HEK293 (cell line): ENCODE measurements at regions not wholly inside any gene's neighbourhood (a gene's known extent, or its start where the extent isn't known, plus 50 kb on each side); places are given as distances from the start of the nearest gene placed in this dataset.

Source experiments
- CTCF ChIA-PET: fragments of 350-600 bp; formaldehyde crosslinking; extraction: SDS; loops from one replicate; lab custom pipeline; 2021; ENCODE audit warnings: antibody characterized with exemption; lab: Yijun Ruan, JAX
- POLR2A ChIA-PET: fragments of 300-600 bp; formaldehyde crosslinking; extraction: SDS; loops from one replicate; lab custom pipeline; 2020; ENCODE audit warnings: antibody characterized with exemption, inconsistent platforms; lab: Yijun Ruan, JAX
- H3K27ac ChIP-seq: fragments of 200-500 bp; sonication (Bioruptor generic); 2 replicates; pipeline ENCODE4 v1.5.1; 2014; ENCODE audit warnings: low read depth, low read length, control low read depth, inconsistent platforms; ENCODE audit errors: extremely low read depth
- H3K36me3 ChIP-seq, 2 experiments: fragments of 200-500 bp in 1 of 2; sonication (Bioruptor generic) in 1 of 2; 1 replicate in 1 of 2; 2 replicates in 1 of 2; pipeline ENCODE4 v1.5.1; 2014 to 2017; ENCODE audit warnings: inconsistent platforms in 2 of 2, low read length in 2 of 2; ENCODE audit not compliant: control insufficient read depth in 2 of 2, insufficient read depth in 1 of 2
- H3K4me1 ChIP-seq: fragments of 200-500 bp; sonication (Bioruptor generic); 2 replicates; pipeline ENCODE4 v1.5.1; 2014; ENCODE audit warnings: mild to moderate bottlenecking, low read length, inconsistent platforms; ENCODE audit not compliant: control insufficient read depth, insufficient read depth
- H3K4me3 ChIP-seq: 2 replicates; pipeline ENCODE4 v1.5.1; 2011; ENCODE audit warnings: low read depth, mild to moderate bottlenecking, control low read depth, low read length, moderate library complexity
- H3K9me3 ChIP-seq: fragments of 200-500 bp; sonication (Bioruptor generic); 2 replicates; pipeline ENCODE4 v1.5.1; 2014; ENCODE audit warnings: low read depth, low read length, inconsistent platforms; ENCODE audit not compliant: control insufficient read depth, insufficient read depth
- BCL6B ChIP-seq: fragments of 450-650 bp; formaldehyde crosslinking; IDR thresholded peaks from 2 replicates; pipeline ENCODE4 v1.5.1; 2017; ENCODE audit warnings: missing biosample characterization, missing genetic modification characterization
- HOXA7 ChIP-seq: sonication (generic); formaldehyde crosslinking; IDR thresholded peaks from 2 replicates; pipeline ENCODE4 v1.8.1; 2022; ENCODE audit warnings: missing genetic modification reagents, borderline replicate concordance
- KLF7 ChIP-seq: fragments of 450-650 bp; formaldehyde crosslinking; IDR thresholded peaks from 2 replicates; pipeline ENCODE4 v1.5.1; 2016; ENCODE audit warnings: missing biosample characterization, missing genetic modification characterization, borderline replicate concordance
- KLF9 ChIP-seq: fragments of 450-650 bp; formaldehyde crosslinking; IDR thresholded peaks from 2 replicates; pipeline ENCODE4 v1.5.1; 2016; ENCODE audit warnings: missing biosample characterization, missing genetic modification characterization, low read depth
- MEIS1 ChIP-seq: sonication (generic); formaldehyde crosslinking; IDR thresholded peaks from 2 replicates; pipeline ENCODE4 v1.8.1; 2022; ENCODE audit warnings: missing genetic modification reagents, mild to moderate bottlenecking, borderline replicate concordance
- PATZ1 ChIP-seq: fragments of 450-650 bp; formaldehyde crosslinking; IDR thresholded peaks from 2 replicates; pipeline ENCODE4 v1.5.1; 2016; ENCODE audit warnings: missing biosample characterization, missing genetic modification characterization
- PRDM1 ChIP-seq: fragments of 450-650 bp; formaldehyde crosslinking; IDR thresholded peaks from 2 replicates; pipeline ENCODE4; 2016; ENCODE audit warnings: missing biosample characterization, missing genetic modification characterization
- PRDM2 ChIP-seq: fragments of 450-650 bp; formaldehyde crosslinking; IDR thresholded peaks from 2 replicates; pipeline ENCODE4 v1.5.1; 2016; ENCODE audit warnings: missing biosample characterization, missing genetic modification characterization, borderline replicate concordance
- SP3 ChIP-seq: fragments of 450-650 bp; formaldehyde crosslinking; IDR thresholded peaks from 2 replicates; pipeline ENCODE4 v1.5.1; 2016; ENCODE audit warnings: missing biosample characterization, missing genetic modification characterization
- ZBTB48 ChIP-seq: fragments of 450-650 bp; formaldehyde crosslinking; IDR thresholded peaks from 2 replicates; pipeline ENCODE4 v1.5.1; 2016; ENCODE audit warnings: missing biosample characterization, missing genetic modification characterization
- ZNF248 ChIP-seq: fragments of 450-650 bp; formaldehyde crosslinking; IDR thresholded peaks from 2 replicates; pipeline ENCODE4 v1.5.1; 2017; ENCODE audit warnings: missing biosample characterization, missing genetic modification characterization
- ZNF350 ChIP-seq: fragments of 450-650 bp; formaldehyde crosslinking; IDR thresholded peaks from 2 replicates; pipeline ENCODE4 v1.5.0; 2017; ENCODE audit warnings: missing biosample characterization, mild to moderate bottlenecking, missing genetic modification characterization
- ZNF394 ChIP-seq: fragments of 450-650 bp; formaldehyde crosslinking; IDR thresholded peaks from 2 replicates; pipeline ENCODE4 v1.5.1; 2016; ENCODE audit warnings: missing biosample characterization, missing genetic modification characterization, mild to moderate bottlenecking, moderate library complexity, borderline replicate concordance
- ZNF501 ChIP-seq: fragments of 450-650 bp; formaldehyde crosslinking; IDR thresholded peaks from 2 replicates; pipeline ENCODE4 v1.5.1; 2016; ENCODE audit warnings: missing biosample characterization, missing genetic modification characterization
- ZNF544 ChIP-seq: fragments of 450-650 bp; formaldehyde crosslinking; IDR thresholded peaks from 2 replicates; pipeline ENCODE4 v1.5.0; 2017; ENCODE audit warnings: missing biosample characterization, missing genetic modification characterization
- ZNF558 ChIP-seq: fragments of 450-650 bp; formaldehyde crosslinking; IDR thresholded peaks from 2 replicates; pipeline ENCODE4 v1.5.1; 2016; ENCODE audit warnings: missing biosample characterization, missing genetic modification characterization
- ZNF561 ChIP-seq: fragments of 450-650 bp; IDR thresholded peaks from 2 replicates; pipeline ENCODE4 v1.5.1; 2018; ENCODE audit warnings: missing biosample characterization, missing genetic modification characterization, borderline replicate concordance
- ZNF610 ChIP-seq: fragments of 450-650 bp; formaldehyde crosslinking; IDR thresholded peaks from 2 replicates; pipeline ENCODE4 v1.5.1; 2016; ENCODE audit warnings: missing biosample characterization, missing genetic modification characterization, borderline replicate concordance
- ZNF747 ChIP-seq: fragments of 450-650 bp; formaldehyde crosslinking; IDR thresholded peaks from 2 replicates; pipeline ENCODE4 v1.5.1; 2016; ENCODE audit warnings: missing biosample characterization, missing genetic modification characterization
- ZNF837 ChIP-seq: fragments of 450-650 bp; formaldehyde crosslinking; IDR thresholded peaks from 2 replicates; pipeline ENCODE4 v1.5.1; 2016; ENCODE audit warnings: missing biosample characterization, missing genetic modification characterization
- ZSCAN30 ChIP-seq: fragments of 450-650 bp; IDR thresholded peaks from 2 replicates; pipeline ENCODE4 v1.5.1; 2018; ENCODE audit warnings: missing biosample characterization, mild to moderate bottlenecking, missing genetic modification characterization, moderate library complexity

GRCh38 chr12:118746960-118747359, 234.4 kb upstream of the SRRM4 start:
- Histone ChIP-seq H3K27ac (no peak overlapping the region), H3K4me3 (no peak overlapping the region), H3K36me3 (no peaks in the 10 kb centered on the region), H3K9me3 (no peaks in the 10 kb centered on the region), H3K4me1 (no peaks in the 10 kb centered on the region)
- ChIA-PET CTCF (no interaction called here), POLR2A (no interaction called here)
- TF ChIP-seq KLF9 (tag by site-specific recombination) = no peak
- no peak for TF ChIP-seq ZNF248 (tag by site-specific recombination)
- no peak for TF ChIP-seq ZNF747 (tag by site-specific recombination)
- no peak for TF ChIP-seq PRDM1
- no peak for TF ChIP-seq ZBTB48 (tag by site-specific recombination)
- no peak for TF ChIP-seq MEIS1 (CRISPR knock-in tag)
- TF ChIP-seq PATZ1 = no peak
- no peak for TF ChIP-seq ZNF350 (tag by site-specific recombination)
- TF ChIP-seq SP3 (tag by site-specific recombination) = no peak
- no peak for TF ChIP-seq HOXA7 (CRISPR knock-in tag)
- no peak for TF ChIP-seq ZNF558 (tag by site-specific recombination)
- TF ChIP-seq ZNF837 = no peak
- TF ChIP-seq ZNF501 (tag by site-specific recombination) = no peak

- CTCF ChIA-PET = no interaction called here
- Histone ChIP-seq H3K9me3 (no peaks in the 10 kb centered on the region), H3K36me3 (no peaks in the 10 kb centered on the region), H3K27ac (no peak overlapping the region), H3K4me1 (no peaks in the 10 kb centered on the region), H3K4me3 (no peak overlapping the region)
- TF ChIP-seq BCL6B = no peak
- no peak for TF ChIP-seq KLF7
- TF ChIP-seq ZNF561 (tag by site-specific recombination) = no peak
- no peak for TF ChIP-seq PRDM2 (tag by site-specific recombination)
- no peak for TF ChIP-seq ZNF610
- TF ChIP-seq ZNF544 (tag by site-specific recombination) = no peak
- no peak for TF ChIP-seq ZNF394
- TF ChIP-seq ZSCAN30 = no peak
- POLR2A ChIA-PET = no interaction called here
Observed at GRCh38 chr12:118747771-118748170, 233.6 kb upstream of the SRRM4 start.
